GM12873 (cell line): ENCODE measurements at regions not wholly inside any gene's neighbourhood (a gene's known extent, or its start where the extent isn't known, plus 50 kb on each side); places are given as distances from the start of the nearest gene placed in this dataset.

Source experiments
- TF ChIP-seq, protein P1 (sequence below): IDR thresholded peaks from 2 replicates; pipeline ENCODE4 v1.5.1; 2012; ENCODE audit warnings: low read depth, mild to moderate bottlenecking, moderate library complexity, low read length, control low read depth; ENCODE audit not compliant: insufficient read depth; ENCODE audit errors: missing control alignments

DNA sequence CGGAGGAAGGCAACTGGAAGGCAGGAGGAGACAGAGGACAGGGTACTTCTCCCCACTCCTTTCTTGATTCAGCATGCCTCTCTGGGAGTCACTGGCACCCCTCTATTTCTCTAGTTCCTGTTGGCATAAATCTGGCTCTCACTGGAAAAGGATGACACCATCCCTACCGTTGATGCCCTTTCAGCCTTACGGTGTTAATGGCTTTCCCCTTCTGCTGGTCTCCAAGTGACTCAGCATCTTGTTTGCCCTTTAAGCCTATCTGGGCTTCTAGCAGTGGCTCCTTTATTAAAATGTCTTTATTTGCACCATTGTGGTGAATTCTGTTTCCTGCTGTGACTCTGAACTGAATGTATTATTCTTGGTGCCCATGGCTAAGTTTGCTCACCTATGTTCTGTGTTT lies 227.3 kb upstream of the GLRA1 start:
- TF ChIP-seq, protein P1, sequence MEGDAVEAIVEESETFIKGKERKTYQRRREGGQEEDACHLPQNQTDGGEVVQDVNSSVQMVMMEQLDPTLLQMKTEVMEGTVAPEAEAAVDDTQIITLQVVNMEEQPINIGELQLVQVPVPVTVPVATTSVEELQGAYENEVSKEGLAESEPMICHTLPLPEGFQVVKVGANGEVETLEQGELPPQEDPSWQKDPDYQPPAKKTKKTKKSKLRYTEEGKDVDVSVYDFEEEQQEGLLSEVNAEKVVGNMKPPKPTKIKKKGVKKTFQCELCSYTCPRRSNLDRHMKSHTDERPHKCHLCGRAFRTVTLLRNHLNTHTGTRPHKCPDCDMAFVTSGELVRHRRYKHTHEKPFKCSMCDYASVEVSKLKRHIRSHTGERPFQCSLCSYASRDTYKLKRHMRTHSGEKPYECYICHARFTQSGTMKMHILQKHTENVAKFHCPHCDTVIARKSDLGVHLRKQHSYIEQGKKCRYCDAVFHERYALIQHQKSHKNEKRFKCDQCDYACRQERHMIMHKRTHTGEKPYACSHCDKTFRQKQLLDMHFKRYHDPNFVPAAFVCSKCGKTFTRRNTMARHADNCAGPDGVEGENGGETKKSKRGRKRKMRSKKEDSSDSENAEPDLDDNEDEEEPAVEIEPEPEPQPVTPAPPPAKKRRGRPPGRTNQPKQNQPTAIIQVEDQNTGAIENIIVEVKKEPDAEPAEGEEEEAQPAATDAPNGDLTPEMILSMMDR = no peak

- TF ChIP-seq, protein P1 = no peak
These were observed 226.5 kb upstream of the GLRA1 start for GRCh38 chr5:152151113-152151512.

DNA sequence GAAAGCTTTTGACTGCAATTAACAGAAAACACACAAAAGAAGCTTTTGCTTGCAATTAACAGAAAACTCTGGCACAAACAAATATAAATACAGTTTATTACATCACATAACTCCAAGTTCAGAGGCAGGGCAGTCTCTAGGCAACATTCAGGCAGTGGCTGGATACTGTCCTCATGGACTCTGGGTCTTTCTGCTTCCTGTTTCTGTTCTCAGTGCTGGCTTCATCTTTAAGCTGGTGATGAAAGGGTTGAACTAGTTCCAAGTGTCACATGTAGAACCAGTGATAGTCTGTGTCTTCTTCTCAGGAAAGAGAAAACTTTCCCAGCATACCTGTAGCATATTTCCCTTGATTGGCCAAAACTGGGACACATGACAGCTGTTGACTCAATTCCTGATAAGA lies 222.6 kb upstream of the GLRA1 start:
- TF ChIP-seq, protein P1 = no peak

GRCh38 chr5:152146566-152146965 lies 221.9 kb upstream of the GLRA1 start:
- TF ChIP-seq, protein P1 = no peak

GRCh38 chr5:152144556-152144955 lies 219.9 kb upstream of the GLRA1 start:
- TF ChIP-seq, protein P1 = no peak

GRCh38 chr5:152144030-152144429 lies 219.4 kb upstream of the GLRA1 start:
- TF ChIP-seq, protein P1 = no peak

- TF ChIP-seq, protein P1 = peak; percentile 98
These were observed 218.3 kb upstream of the GLRA1 start for GRCh38 chr5:152142840-152143469.

DNA sequence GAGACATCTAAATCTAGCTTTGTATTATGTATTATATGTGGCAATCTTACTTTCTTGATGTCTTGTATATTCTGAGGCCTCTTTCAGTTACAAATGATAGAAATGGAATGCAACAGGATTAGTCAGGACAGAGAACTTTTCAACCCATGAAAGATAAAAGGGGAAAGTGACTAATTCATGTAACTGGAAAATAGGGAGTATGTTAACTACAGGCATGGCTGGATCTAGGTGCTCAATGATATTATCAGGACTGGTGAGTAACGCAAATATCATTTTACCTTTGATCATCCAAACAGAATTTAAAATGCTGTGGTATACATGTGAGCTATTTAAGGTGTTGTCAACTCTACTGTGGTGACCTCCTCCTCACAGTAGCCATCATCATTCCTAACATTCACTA lies 215.7 kb upstream of the GLRA1 start:
- TF ChIP-seq, protein P1 = no peak
